Skeletal muscle satellite cell (primary cell): ENCODE measurements at regions not wholly inside any gene's neighbourhood (a gene's known extent, or its start where the extent isn't known, plus 50 kb on each side); places are given as distances from the start of the nearest gene placed in this dataset.

Source experiments
- H3K27me3 ChIP-seq: 2 replicates; pipeline ENCODE4 v1.7.0; 2013; ENCODE audit warnings: low read length; ENCODE audit not compliant: control insufficient read depth, insufficient read depth
- H3K36me3 ChIP-seq: 2 replicates; pipeline ENCODE4 v1.7.0; 2013; ENCODE audit warnings: mild to moderate bottlenecking, control low read depth, low read length; ENCODE audit not compliant: insufficient read depth
- H3K4me1 ChIP-seq: 2 replicates; pipeline ENCODE4 v1.7.0; 2013; ENCODE audit warnings: low read length; ENCODE audit not compliant: control insufficient read depth, insufficient read depth
- H3K4me2 ChIP-seq: 2 replicates; pipeline ENCODE4 v1.7.0; 2013; ENCODE audit warnings: mild to moderate bottlenecking, low read length
- H3K4me3 ChIP-seq: 2 replicates; pipeline ENCODE4 v1.7.0; 2013; ENCODE audit warnings: low read length
- H3K9ac ChIP-seq: 2 replicates; pipeline ENCODE4 v1.7.0; 2013; ENCODE audit warnings: mild to moderate bottlenecking, low read depth, low read length, moderate library complexity
- H3K9me3 ChIP-seq: replicated peaks from 2 replicates; pipeline ENCODE4 v1.7.0; 2013; ENCODE audit warnings: mild to moderate bottlenecking, control low read depth, low read length

DNA sequence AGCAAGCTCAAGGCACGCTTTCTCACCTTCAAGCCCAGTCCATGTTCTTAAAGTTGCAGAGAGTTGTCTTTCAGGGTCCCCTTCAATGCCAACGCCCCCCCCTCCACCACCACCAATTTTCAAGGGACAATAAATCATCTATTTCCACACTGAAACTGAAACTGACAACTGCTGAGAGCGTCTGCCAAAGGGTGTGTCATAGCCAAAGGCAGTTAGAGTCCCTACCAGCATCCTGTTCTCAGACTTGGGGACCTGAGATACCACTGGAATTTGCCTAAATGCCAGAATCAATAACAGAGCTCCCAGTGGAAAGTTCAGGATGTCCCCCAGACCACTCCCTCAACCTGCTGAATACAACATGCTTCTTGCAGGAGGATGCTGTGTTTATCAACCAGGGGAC is 133.2 kb upstream of the SOX9 start:
- Histone ChIP-seq H3K27me3 (no peaks in the 10 kb centered on the region), H3K4me2 (no peak overlapping the region)

GRCh38 chr17:71989117-71989516 is 131.7 kb upstream of the SOX9 start:
- H3K4me1 ChIP-seq: peaks cover 11% of the 10 kb centered on the region
- H3K36me3 ChIP-seq: no peaks in the 10 kb centered on the region
- H3K4me3 ChIP-seq: no peak overlapping the region
- no peak overlapping the region for H3K9ac ChIP-seq
- no peaks in the 10 kb centered on the region for H3K27me3 ChIP-seq
- no peaks in the 10 kb centered on the region for H3K9me3 ChIP-seq
- no peak overlapping the region for H3K4me2 ChIP-seq

More for the DNA sequence above, 133.2 kb upstream of the SOX9 start:
- Histone ChIP-seq H3K36me3 (no peaks in the 10 kb centered on the region), H3K9me3 (no peaks in the 10 kb centered on the region), H3K4me3 (no peak overlapping the region), H3K9ac (no peak overlapping the region), H3K4me1 (peaks cover 11% of the 10 kb centered on the region)

GRCh38 chr17:71993363-71993762 is 127.5 kb upstream of the SOX9 start:
- Histone ChIP-seq H3K36me3 (no peaks in the 10 kb centered on the region), H3K4me1 (peaks cover 8% of the 10 kb centered on the region), H3K4me3 (no peak overlapping the region), H3K9ac (no peak overlapping the region), H3K4me2 (no peak overlapping the region), H3K27me3 (no peaks in the 10 kb centered on the region), H3K9me3 (no peaks in the 10 kb centered on the region)

DNA sequence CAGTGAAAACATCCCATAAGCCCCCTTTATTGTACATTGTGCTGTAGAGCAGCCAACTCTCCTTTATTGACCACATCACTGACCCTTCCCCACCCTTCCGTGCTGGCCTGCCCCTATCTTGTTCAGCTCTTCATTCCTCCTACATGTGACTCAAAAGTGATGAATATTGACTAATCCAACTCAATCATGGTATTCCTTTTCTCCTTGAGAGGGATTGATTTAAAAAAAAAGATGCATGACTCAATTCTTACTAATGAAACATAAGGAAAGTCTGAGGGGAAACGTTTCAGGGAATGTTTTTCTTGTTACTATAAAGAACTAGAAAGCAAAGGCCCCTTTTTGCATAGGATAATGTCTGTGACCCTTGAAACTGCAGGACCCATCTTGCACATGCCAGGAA is 125.2 kb upstream of the SOX9 start:
- H3K27me3 ChIP-seq: no peaks in the 10 kb centered on the region
- H3K4me2 ChIP-seq: peak overlapping the region; percentile 56
- no peak overlapping the region for H3K9ac ChIP-seq
- H3K4me1 ChIP-seq: peaks cover 8% of the 10 kb centered on the region
- no peaks in the 10 kb centered on the region for H3K9me3 ChIP-seq
- no peaks in the 10 kb centered on the region for H3K36me3 ChIP-seq
- H3K4me3 ChIP-seq: no peak overlapping the region

GRCh38 chr17:72004011-72004427 is 116.8 kb upstream of the SOX9 start:
- no peaks in the 10 kb centered on the region for H3K27me3 ChIP-seq
- peak overlapping the region; percentile 22 for H3K4me2 ChIP-seq
- H3K36me3 ChIP-seq: no peaks in the 10 kb centered on the region
- no peak overlapping the region for H3K4me3 ChIP-seq
- H3K9ac ChIP-seq: no peak overlapping the region
- peaks cover 24% of the 10 kb centered on the region for H3K4me1 ChIP-seq
- no peaks in the 10 kb centered on the region for H3K9me3 ChIP-seq

GRCh38 chr17:72004611-72005331 is 116.0 kb upstream of the SOX9 start:
- H3K9ac ChIP-seq: no peak overlapping the region
- H3K4me2 ChIP-seq: peak overlapping the region; percentile 22

DNA sequence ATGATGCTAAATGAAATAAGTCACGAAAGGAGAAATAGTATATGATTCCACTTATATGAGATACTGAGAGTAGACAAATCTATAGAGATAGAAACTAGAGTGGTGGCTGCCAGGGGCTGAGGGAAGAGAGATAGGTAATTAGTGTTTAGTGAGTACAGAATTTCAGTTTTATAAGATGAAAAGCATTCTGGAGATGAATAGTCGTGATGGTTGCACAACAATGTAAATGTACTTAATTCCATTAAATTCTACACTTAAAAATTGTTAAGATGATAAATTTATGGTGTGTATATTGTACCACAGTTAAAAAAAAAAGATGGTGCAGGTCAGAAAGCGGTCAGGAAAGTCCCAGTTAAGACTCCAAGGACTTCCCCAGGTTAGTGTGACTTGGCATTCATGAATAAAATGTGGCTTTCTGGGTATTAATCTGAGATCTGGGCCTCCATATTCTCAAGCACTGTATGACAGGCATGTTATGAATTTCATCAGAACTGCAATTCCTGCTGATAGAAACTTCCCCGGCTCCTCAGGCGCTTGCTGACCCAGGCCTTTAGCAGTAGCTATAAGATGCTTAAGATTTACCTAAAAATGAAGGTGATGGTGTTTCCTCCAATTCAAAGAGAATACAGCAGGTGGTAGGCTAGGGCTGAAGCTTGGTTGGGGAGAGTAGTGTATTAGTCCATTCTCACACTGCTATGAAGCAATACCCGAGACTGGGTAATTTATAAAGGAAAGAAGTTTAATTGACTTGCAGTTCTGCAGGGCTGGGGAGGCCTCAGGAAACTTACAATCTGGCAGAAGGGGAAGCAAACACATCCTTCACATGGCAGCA is 115.3 kb upstream of the SOX9 start:
- H3K36me3 ChIP-seq: no peaks in the 10 kb centered on the region
- no peaks in the 10 kb centered on the region for H3K9me3 ChIP-seq
- no peak overlapping the region for H3K4me2 ChIP-seq
- H3K4me3 ChIP-seq: no peak overlapping the region
- no peaks in the 10 kb centered on the region for H3K27me3 ChIP-seq
- peaks cover 24% of the 10 kb centered on the region for H3K4me1 ChIP-seq
- H3K9ac ChIP-seq: no peak overlapping the region

More at GRCh38 chr17:72004611-72005331, 116.0 kb upstream of the SOX9 start:
- no peaks in the 10 kb centered on the region for H3K9me3 ChIP-seq
- no peaks in the 10 kb centered on the region for H3K36me3 ChIP-seq
- H3K4me1 ChIP-seq: peaks cover 24% of the 10 kb centered on the region
- no peak overlapping the region for H3K4me3 ChIP-seq
- no peaks in the 10 kb centered on the region for H3K27me3 ChIP-seq

- Histone ChIP-seq H3K9me3 (no peaks in the 10 kb centered on the region), H3K4me2 (no peak overlapping the region), H3K27me3 (no peaks in the 10 kb centered on the region), H3K36me3 (no peaks in the 10 kb centered on the region), H3K9ac (no peak overlapping the region), H3K4me3 (no peak overlapping the region), H3K4me1 (peaks cover 24% of the 10 kb centered on the region)
Measured at GRCh38 chr17:72008236-72008876, 112.5 kb upstream of the SOX9 start.

GRCh38 chr17:72011561-72011960 is 109.3 kb upstream of the SOX9 start:
- H3K9ac ChIP-seq: no peak overlapping the region
- H3K9me3 ChIP-seq: no peaks in the 10 kb centered on the region
- no peak overlapping the region for H3K4me3 ChIP-seq
- H3K4me1 ChIP-seq: peaks cover 9% of the 10 kb centered on the region
- H3K36me3 ChIP-seq: no peaks in the 10 kb centered on the region
- H3K27me3 ChIP-seq: peaks cover 6% of the 10 kb centered on the region
- no peak overlapping the region for H3K4me2 ChIP-seq

- no peak overlapping the region for H3K4me2 ChIP-seq
- H3K27me3 ChIP-seq: peaks cover 9% of the 10 kb centered on the region
- H3K9me3 ChIP-seq: no peaks in the 10 kb centered on the region
- H3K36me3 ChIP-seq: no peaks in the 10 kb centered on the region
- H3K9ac ChIP-seq: no peak overlapping the region
- H3K4me3 ChIP-seq: no peak overlapping the region
- no peaks in the 10 kb centered on the region for H3K4me1 ChIP-seq
Measured at GRCh38 chr17:72021417-72022041, 99.3 kb upstream of the SOX9 start.
